PC-3 (cell line): ENCODE measurements at regions not wholly inside any gene's neighbourhood (a gene's known extent, or its start where the extent isn't known, plus 50 kb on each side); places are given as distances from the start of the nearest gene placed in this dataset.

ENCODE experiments used
- ATAC-seq: fragments of 200-7000 bp; cut with Tn5 transposase; 2 replicates; pipeline ENCODE4 v1.9.1; 2020; ENCODE audit warnings: mild to moderate bottlenecking, moderate library complexity
- BruUV-seq: library from RNA; stranded (reverse); fragments of 400-500 nt; replicated peaks from 2 replicates; lab custom pipeline; 2021; lab: Mats Ljungman, UMichigan
- CTCF ChIA-PET: fragments of 300-600 bp; sonication (Branson Sonifier 250); formaldehyde crosslinking; loops from one replicate; lab custom pipeline; 2022; ENCODE audit warnings: antibody characterized with exemption; lab: Charles Lee
- POLR2A ChIA-PET: fragments of 300-600 bp; sonication (Branson Sonifier 250); formaldehyde crosslinking; loops from one replicate; lab custom pipeline; 2022; ENCODE audit warnings: antibody characterized with exemption; ENCODE audit not compliant: unreplicated experiment; lab: Charles Lee
- DNase-seq: peaks from one replicate; pipeline ENCODE4 v3.0.0-alpha.2; 2015
- H2AFZ ChIP-seq: fragments of 300-600 bp; sonication (generic); 2 replicates; pipeline ENCODE4 v1.6.0; 2016; ENCODE audit warnings: antibody characterized with exemption, low read length
- H3F3A ChIP-seq: fragments of 300-600 bp; sonication (generic); one replicate; pipeline ENCODE4 v1.6.0; 2017; ENCODE audit warnings: antibody characterized with exemption, low read length, control low read depth, mild to moderate bottlenecking; ENCODE audit not compliant: unreplicated experiment
- H3K27ac ChIP-seq: fragments of 300-600 bp; sonication (generic); 2 replicates; pipeline ENCODE4 v1.5.1; 2016; ENCODE audit warnings: mild to moderate bottlenecking, low read length
- H3K27me3 ChIP-seq: fragments of 300-600 bp; sonication (generic); 2 replicates; pipeline ENCODE4 v1.6.1; 2016; ENCODE audit warnings: low read length, mixed read lengths
- H3K36me3 ChIP-seq: fragments of 300-600 bp; sonication (generic); 2 replicates; pipeline ENCODE4 v1.6.1; 2016; ENCODE audit warnings: low read depth, mixed run types, low read length, mixed read lengths
- H3K4me1 ChIP-seq: fragments of 300-600 bp; sonication (generic); 2 replicates; pipeline ENCODE4 v1.5.1; 2016; ENCODE audit warnings: low read length; ENCODE audit not compliant: insufficient read depth
- H3K4me2 ChIP-seq: fragments of 300-600 bp; sonication (generic); 2 replicates; pipeline ENCODE4 v1.6.0; 2016; ENCODE audit warnings: low read length
- H3K4me3 ChIP-seq: fragments of 300-600 bp; sonication (generic); 2 replicates; pipeline ENCODE4 v1.5.1; 2016; ENCODE audit warnings: mild to moderate bottlenecking, low read length, mixed read lengths
- H3K79me2 ChIP-seq: fragments of 300-600 bp; sonication (generic); 2 replicates; pipeline ENCODE4 v1.6.1; 2017; ENCODE audit warnings: low read length, mixed read lengths
- H3K9ac ChIP-seq: fragments of 300-600 bp; sonication (generic); 2 replicates; pipeline ENCODE4 v1.6.0; 2016; ENCODE audit warnings: mild to moderate bottlenecking, low read length
- H3K9me2 ChIP-seq: fragments of 300-600 bp; sonication (generic); replicated peaks from 2 replicates; pipeline ENCODE4 v1.6.1; 2016; ENCODE audit warnings: mixed run types, low read length, mixed read lengths
- H3K9me3 ChIP-seq: fragments of 300-600 bp; sonication (generic); 2 replicates; pipeline ENCODE4 v1.6.1; 2016; ENCODE audit warnings: low read length, mixed read lengths
- H4K20me1 ChIP-seq: fragments of 300-600 bp; sonication (generic); 2 replicates; pipeline ENCODE4 v1.6.1; 2016; ENCODE audit warnings: low read length, mixed read lengths
- CTCF ChIP-seq: fragments of 300-600 bp; sonication (generic); conservative IDR thresholded peaks from 2 replicates; pipeline ENCODE4 v1.5.1; 2017; ENCODE audit warnings: antibody characterized with exemption, low read depth, mild to moderate bottlenecking, low read length
- EZH2 ChIP-seq: fragments of 300-600 bp; sonication (generic); IDR thresholded peaks from one replicate; pipeline ENCODE4 v1.6.1; 2017; ENCODE audit warnings: antibody characterized with exemption, mild to moderate bottlenecking, low read length; ENCODE audit not compliant: unreplicated experiment
- EZH2phosphoT487 ChIP-seq: fragments of 300-600 bp; sonication (generic); IDR thresholded peaks from 2 replicates; pipeline ENCODE4 v1.6.1; 2018; ENCODE audit warnings: mild to moderate bottlenecking, antibody characterized with exemption, low read length, borderline replicate concordance
- intact Hi-C: fragments of 100-400 bp; cut with micrococcal nuclease; formaldehyde crosslinking; loops from 2 replicates; pipeline ENCODE4 v1.9.0; 2023

- ATAC-seq (no peak), DNase-seq (no peak)
- no peak overlapping the region for H3K4me3 ChIP-seq
- H3K4me2 ChIP-seq = no peak overlapping the region
- POLR2A ChIA-PET = no interaction called here
- no peak overlapping the region for H3K27ac ChIP-seq
- no peaks in the 10 kb centered on the region for H3K9me3 ChIP-seq
- no peaks in the 10 kb centered on the region for H3F3A ChIP-seq
- H4K20me1 ChIP-seq = no peaks in the 10 kb centered on the region
- CTCF ChIA-PET = no interaction called here
- no peaks in the 10 kb centered on the region for H3K79me2 ChIP-seq
- no peaks in the 10 kb centered on the region for H3K9me2 ChIP-seq
- no peaks in the 10 kb centered on the region for H3K36me3 ChIP-seq
- no peak overlapping the region for H2AFZ ChIP-seq
- no peaks in the 10 kb centered on the region for H3K27me3 ChIP-seq
- TF ChIP-seq CTCF = no peak
- TF ChIP-seq EZH2 = no peak
- no peak for TF ChIP-seq EZH2phosphoT487
- no TSS peak for BruUV-seq
- intact Hi-C loops = loop anchor here (2.0 kb wide), 1 partner anchor 508 kb away; no protein-coding TSS in a partner anchor
- no peak overlapping the region for H3K9ac ChIP-seq
- no peaks in the 10 kb centered on the region for H3K4me1 ChIP-seq
These were observed 1016.0 kb upstream of the INTU start for GRCh38 chr4:126616795-126617194.

- Histone ChIP-seq H4K20me1 (no peaks in the 10 kb centered on the region), H3K9me3 (no peaks in the 10 kb centered on the region), H3K9me2 (no peaks in the 10 kb centered on the region), H3K27me3 (no peaks in the 10 kb centered on the region), H3F3A (no peaks in the 10 kb centered on the region), H3K4me1 (no peaks in the 10 kb centered on the region), H3K4me2 (no peak overlapping the region), H3K27ac (no peak overlapping the region), H3K9ac (no peak overlapping the region), H3K79me2 (no peaks in the 10 kb centered on the region), H3K4me3 (no peak overlapping the region), H3K36me3 (no peaks in the 10 kb centered on the region), H2AFZ (no peak overlapping the region)
- intact Hi-C loops = loop anchor here (1.0 to 10.0 kb wide), 4 partner anchors 330 to 858 kb away; no protein-coding TSS in a partner anchor
- peak; percentile 68 for ATAC-seq
- POLR2A ChIA-PET = no interaction called here
- TF ChIP-seq CTCF (peak; percentile 57), EZH2phosphoT487 (no peak), EZH2 (no peak)
- CTCF ChIA-PET = no interaction called here
- peak; percentile 20 for DNase-seq
- no TSS peak for BruUV-seq
These were observed 1005.5 kb upstream of the INTU start for GRCh38 chr4:126627255-126627654.

GRCh38 chr4:126628933-126629332 is 1003.8 kb upstream of the INTU start:
- no peak overlapping the region for H3K27ac ChIP-seq
- no peak for ATAC-seq
- no peaks in the 10 kb centered on the region for H4K20me1 ChIP-seq
- no peak for TF ChIP-seq EZH2
- TF ChIP-seq CTCF = no peak
- no peak for TF ChIP-seq EZH2phosphoT487
- H3K9me3 ChIP-seq = no peaks in the 10 kb centered on the region
- no peaks in the 10 kb centered on the region for H3F3A ChIP-seq
- no peaks in the 10 kb centered on the region for H3K36me3 ChIP-seq
- no peak overlapping the region for H3K4me2 ChIP-seq
- DNase-seq = no peak
- BruUV-seq = no TSS peak
- H3K79me2 ChIP-seq = no peaks in the 10 kb centered on the region
- CTCF ChIA-PET = no interaction called here
- no peak overlapping the region for H3K9ac ChIP-seq
- H3K9me2 ChIP-seq = no peaks in the 10 kb centered on the region
- no peak overlapping the region for H3K4me3 ChIP-seq
- H3K27me3 ChIP-seq = no peaks in the 10 kb centered on the region
- no peak overlapping the region for H2AFZ ChIP-seq
- intact Hi-C loops = loop anchor here (10.0 kb wide), 2 partner anchors 776 to 856 kb away; no protein-coding TSS in a partner anchor
- POLR2A ChIA-PET = no interaction called here
- no peaks in the 10 kb centered on the region for H3K4me1 ChIP-seq
